NCI-H226 (cell line): ENCODE measurements at regions not wholly inside any gene's neighbourhood (a gene's known extent, or its start where the extent isn't known, plus 50 kb on each side); places are given as distances from the start of the nearest gene placed in this dataset.
"Not testable (repeated sequence)": the region's sequence is repeated elsewhere in the genome, so short reads cannot be mapped to it uniquely, and the experiment has no call there.

Experiments
- DNase-seq: peaks from one replicate; pipeline ENCODE4 v3.0.0-alpha.2; 2015

DNA sequence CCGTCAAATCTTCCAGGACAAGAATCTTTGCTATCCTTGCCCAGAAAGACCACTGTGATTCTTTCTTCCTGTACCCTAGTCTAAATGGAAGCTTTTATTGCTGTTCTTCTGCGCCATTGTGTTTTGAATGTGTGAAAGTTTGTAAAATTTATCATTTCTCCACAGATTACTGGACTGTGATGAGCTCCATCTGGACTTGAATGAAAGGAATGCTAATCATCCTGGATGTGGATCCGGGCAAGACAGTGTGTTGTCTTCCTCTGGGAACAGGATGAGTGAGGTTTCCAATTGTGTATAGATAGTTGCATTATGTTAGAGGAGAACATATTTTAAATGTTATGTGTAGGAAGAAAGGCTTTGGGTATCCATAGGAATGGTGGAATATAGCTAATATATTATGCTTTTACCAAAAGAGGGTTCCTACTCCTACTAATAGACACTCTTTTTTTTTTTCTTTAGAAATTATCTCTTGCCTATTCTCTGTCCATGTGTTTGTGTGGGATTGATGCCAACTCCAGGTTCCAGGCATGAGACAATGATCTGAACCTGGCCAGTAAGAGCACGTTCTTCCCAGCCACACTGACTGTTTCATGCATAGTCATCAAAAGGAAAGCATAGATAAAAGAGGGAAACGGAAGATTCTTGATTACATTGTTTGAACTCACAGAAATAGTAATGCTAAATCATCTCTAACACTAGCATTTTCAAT lies 803.6 kb upstream of the ADGRL3 start:
- DNase-seq = no peak

DNA sequence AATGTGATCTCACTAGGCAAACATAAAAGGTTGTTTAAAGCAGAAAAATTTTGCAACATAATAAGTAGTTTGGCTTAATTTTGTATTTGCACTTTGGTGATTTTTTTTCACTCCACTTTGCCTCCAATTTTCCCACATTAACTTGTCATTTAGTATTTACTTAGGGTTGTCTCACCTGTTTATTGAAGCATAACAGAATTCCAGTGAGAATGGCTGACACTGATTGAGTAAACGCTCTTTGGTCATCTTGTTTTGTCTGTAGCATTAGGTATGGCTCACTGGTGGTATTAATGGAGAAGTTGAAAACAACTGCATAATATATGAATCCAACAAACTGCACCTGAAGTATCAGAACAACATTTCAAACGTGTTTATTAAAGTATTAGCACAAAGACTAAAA lies 799.5 kb upstream of the ADGRL3 start:
- DNase-seq = no peak

DNA sequence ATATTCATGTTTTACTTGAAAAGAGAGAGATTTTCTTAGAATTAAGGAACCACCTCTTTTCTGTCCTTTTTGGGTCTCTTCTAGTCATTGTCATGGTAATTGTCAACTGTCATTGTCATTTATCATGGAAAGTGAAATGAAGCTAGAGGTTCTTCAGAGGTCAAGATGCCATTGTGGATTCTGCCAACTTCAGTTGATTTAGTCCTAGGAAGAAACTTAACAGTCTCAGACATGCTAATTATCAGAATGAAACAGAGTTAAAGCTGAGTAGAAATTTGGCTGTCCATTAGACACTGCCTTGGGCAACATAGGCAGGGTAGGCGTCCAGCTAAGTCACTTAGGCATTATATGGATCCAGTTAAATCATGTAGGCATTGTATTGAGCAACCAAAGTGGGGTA lies 796.1 kb upstream of the ADGRL3 start:
- no peak for DNase-seq

DNA sequence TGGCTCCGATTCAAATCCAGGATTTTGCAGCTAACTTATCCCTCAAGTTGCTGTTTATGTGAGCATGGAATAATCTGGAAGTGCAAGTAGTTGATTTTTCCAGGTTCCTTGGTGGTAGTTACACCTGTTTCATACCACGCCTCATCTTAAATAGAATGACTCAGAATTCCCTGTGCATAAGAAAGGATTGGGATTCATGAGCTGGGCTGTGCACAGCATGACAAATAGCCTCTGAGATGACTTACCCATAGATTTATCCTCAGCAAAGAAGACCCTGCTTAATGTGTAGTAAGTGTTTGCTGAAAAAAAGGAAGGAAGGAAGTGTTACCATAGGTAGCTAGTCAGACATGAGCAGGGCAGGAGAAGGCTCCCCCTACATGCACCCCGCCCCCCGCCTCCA lies 777.7 kb upstream of the ADGRL3 start:
- no peak for DNase-seq

DNA sequence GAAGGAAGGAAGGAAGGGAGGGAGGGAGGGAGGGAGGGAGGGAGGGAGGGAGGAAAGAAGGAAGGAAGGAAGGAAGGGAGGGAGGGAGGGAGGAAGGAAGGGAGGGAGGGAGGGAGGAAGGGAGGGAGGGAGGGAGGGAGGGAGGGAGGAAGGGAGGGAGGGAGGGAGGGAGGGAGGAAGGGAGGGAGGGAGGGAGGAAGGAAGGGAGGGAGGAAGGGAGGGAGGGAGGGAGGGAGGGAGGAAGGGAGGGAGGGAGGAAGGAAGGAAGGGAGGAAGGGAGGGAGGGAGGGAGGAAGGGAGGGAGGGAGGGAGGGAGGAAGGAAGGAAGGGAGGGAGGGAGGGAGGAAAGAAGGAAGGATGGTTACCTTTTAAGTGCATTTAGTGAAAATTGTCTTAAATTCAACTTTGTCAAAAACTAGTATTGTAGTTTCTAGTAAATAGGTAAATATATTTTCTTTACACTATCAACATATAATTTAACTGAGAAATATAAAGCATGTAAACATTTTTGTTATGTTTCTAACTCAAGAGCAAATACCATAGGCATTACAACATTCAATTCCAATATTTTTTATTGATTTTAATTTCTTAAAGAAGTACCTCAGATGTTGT lies 776.4 kb upstream of the ADGRL3 start:
- DNase-seq = not testable (repeated sequence)

DNA sequence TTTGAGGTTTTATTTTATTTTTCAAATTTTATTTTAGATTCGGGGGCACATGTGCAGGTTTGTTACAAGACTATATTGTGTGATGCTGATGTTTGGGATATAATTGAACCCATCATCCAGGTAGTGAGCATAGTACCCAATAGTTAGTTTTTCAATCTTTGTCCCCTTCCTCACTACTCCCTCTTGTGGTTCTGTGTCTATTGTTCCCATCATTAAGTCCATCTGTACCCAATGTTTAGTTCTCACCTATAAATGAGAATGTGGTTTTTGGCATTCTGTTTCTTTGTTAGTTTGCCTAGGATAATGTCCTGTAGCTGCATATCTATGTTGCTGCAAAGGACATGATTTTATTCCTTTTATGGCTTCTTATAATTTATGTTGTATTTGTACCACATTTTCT lies 767.2 kb upstream of the ADGRL3 start:
- DNase-seq = no peak

DNA sequence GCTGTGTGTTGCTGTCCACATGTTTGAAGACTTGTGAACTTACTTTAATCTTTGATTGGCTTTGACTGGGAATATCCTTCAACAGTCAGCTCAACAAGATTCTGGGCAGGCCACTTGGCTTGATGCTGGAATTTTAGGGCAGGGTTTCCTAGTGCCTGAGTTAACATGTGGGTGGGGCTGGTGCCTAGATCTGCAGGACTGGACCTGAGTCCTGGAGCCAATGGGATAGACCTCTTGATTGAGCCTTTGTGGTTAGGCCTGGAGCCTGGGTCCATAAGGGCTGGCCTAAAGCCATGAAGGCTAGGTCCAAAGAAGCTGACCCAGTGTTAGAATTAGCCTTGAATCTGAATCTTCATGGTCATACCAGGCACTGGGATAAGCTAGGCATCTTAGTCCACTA lies 757.1 kb upstream of the ADGRL3 start:
- no peak for DNase-seq

DNA sequence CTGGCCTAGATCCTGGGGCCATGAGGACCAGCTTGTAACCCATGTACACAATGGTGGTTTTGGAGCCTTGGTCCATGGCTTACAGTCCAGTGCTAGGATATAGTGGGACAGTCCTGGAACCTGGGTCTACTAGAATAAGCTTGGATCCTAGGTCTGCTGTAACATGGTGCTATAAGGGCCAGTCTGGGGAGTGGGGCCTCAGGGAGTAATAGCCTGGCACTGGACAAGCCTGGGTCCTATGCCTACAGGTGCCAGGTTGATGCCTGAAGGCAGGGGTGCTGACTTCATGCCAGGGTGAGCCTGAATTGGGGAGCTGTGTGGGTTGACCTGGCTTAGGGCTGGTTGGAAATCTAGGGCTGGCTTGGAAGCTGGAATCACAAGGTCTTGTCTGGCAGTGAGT lies 756.3 kb upstream of the ADGRL3 start:
- no peak for DNase-seq

DNA sequence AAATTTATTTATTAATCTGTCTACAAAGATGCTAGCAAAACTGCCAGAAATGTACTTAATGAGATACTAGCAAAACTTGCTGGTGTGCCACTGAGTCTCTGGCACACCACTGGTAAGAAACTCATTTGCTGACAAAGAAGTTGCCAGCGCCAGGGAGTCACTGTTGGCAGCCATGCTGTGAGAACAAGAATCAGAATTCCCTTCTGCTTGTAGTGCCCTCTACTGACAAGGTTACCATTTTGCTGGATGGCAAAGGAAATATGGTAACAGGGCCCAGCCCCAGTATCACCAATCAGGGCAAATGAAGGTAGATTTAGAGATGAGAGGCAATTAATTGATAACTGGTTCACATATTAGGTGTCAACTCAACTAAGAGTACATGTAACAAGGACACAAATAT lies 750.1 kb upstream of the ADGRL3 start:
- no peak for DNase-seq

DNA sequence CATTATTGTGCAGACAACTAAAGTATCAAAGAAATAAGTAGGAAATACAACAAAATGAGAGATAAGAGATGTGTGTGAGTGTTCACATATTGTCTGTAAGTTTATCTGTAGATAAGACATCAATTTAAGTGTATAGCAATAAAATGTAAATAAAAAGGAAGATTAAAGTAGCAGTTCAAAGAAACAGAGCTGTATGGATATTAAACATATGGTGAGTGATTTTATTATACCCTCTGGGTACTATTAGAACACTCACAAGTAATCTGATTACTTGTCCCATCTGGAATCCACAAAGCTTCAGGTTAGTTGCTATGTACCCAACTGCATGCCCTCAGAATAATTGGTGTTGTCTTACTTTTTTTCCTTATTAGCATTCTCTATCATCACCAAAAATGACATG lies 747.9 kb upstream of the ADGRL3 start:
- DNase-seq = no peak

DNA sequence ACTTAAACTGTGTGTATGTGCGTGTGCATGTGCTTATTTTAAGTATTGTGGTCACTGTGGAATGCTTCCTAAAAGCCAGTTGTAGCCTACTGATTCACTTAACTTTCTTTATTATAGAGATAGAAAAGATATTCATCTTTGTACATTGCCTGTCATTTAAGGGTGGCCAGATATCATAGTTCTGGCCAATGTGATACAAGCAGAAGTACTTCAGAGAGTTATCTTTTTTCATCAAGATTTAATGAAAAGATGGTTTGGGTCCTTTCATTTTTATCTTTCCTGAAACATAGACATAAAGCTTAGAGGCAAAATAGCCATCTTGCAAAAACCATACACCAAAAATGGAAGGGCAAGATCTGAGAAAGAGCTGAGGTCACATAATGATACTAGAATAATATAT lies 744.7 kb upstream of the ADGRL3 start:
- DNase-seq = no peak

DNA sequence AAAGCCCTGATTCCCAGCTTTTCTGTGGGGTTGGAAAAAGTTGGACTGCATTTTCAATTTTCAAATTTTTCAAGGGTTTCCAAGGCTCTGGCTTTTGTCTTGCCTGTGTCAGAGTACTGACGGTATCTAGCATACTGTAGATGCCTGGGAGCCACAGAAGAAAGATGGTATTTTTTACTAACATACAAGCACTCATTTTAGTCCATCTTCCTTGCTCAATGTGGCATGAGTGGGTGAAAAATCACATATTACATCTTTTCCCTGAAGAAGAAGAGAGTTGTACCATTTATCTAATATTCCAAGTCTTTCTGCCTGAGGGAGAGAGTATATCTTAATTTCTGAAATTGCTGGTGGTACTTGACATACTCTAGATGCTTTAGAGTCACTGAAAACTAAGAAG lies 738.6 kb upstream of the ADGRL3 start:
- DNase-seq = no peak

DNA sequence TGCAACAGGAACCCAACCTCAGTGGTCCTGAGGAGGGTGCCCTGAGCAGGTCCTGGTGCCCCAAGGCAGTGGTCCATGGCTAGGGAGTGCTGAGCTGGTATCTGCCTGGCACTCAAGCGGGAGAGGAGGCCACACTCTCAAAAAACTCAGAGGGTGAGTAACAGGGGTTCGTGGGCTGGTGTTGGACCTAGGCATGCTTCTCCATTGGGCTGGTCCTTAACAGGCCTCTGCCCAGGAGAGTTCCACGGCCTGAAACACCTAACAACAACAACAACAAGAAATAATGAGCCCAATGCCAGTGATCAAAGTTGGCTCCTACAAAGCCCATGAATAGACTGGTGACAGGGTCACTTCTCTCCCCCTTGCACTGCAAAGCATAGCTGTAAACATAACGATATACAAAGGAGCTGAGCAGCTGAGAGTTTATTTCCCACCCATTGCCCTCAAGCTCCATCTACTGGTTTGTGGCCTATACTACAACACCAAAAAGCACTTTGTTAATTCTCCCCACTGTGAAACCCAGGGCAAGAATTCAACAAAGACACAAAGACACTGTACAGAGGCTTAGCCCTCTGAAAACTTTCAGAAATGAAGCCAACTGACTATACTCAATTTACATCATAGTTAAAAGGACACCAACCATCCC lies 736.1 kb upstream of the ADGRL3 start:
- no peak for DNase-seq

DNA sequence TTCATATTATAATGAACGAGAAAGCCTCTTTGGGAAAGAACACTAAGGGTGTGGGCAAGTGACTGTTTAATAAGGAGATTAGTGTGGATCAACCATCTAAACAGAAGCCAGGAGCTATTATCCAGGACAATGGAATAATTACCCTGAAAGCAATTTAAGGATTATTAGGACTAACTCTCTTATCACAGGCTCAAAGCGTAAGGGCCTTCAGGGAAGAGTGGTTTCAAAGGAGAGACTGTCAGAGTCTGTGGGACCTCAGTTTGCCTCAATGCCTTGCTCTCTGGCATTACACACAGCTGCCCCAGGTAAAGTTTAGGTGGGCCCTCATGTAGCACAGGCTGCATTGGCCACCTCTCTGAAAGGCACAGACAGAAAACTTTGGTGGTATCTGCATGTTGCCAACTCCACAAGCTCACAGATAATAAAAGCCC lies 717.2 kb upstream of the ADGRL3 start:
- DNase-seq = no peak

DNA sequence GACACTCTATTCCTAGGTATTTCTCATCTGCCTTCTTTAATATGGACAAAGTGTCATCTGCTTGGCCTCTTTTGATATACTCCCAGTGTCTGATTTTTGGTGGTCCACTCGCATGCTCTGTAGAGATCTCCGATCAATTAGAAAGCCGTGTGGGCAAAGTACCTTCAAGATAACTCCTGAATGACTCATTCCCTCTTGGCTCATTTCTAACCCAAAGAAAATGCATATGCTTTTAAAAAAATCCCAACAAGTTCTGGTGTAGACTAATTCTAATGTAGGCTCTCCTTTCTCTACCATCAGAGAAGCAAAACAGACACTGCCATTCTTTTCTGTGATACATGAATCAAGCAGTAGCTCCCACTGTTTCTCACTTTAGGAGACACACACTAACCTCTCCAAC lies 714.9 kb upstream of the ADGRL3 start:
- peak; percentile 16 for DNase-seq

DNA sequence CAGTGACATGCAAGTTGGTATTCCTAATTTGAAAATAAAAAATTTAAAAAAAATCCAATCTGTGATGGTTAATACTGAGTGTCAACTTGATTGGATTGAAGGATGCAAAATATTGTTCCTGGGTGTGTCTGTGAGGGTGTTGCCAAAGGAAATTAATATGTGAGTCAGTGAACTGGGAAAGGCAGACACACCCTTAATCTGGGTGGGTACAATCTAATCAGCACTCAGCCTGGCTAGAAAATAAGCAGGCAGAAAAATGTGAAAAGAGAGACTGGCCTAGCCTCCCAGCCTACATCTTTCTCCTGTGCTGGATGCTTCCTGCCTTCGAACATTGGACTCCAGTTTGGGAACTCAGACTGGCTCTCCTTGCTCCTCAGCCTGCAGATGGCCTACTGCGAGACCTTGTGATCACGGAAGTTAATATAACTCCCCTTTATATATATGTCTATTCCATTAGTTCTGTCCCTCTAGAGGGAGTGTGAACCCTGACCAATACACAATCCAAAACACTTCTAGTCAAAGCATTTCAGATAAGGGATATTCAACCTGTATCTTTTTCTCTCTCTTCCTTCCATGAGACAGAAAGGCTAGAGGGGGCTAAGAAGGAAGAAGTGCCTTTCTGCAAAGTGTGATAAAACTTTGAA lies 712.9 kb upstream of the ADGRL3 start:
- DNase-seq = not testable (repeated sequence)

DNA sequence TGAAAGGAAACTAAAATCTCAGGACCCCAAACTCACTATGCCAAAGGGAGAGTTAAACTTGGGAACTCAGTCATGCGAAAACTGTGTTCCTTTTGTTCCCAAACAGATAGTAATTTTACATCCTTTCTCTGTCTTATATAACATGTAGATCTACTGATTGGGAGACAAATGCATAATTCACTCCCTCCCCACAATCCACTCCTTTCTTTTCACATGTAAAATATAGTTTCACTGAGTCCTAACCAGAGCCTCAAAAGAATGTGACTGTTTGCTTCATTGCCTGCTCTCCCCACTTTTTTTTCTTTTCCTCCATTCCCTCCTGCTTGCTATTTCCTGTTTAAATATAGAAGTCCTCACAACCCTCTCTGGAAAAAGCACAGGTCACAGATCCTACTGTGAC lies 699.3 kb upstream of the ADGRL3 start:
- DNase-seq = no peak

DNA sequence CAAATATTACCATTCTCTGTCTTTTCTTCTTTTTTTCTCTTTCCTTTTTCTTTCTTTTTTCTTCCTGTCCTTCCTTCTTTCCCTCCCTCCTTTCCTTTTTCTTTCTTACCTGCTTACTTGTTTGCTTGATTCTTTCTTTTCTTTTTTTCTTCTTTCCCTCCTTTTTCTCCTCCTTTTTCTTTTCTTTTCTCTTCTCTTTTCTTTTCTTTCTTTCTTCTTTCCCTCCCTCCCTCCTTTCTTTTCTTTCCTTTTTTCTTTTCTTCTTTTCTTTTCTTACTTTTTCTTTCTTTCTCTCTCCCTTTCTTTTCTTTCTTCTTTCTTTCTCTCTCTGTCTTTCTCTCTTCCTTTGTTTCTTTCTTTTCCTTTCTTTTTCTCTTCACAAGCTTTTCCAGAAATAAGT lies 697.4 kb upstream of the ADGRL3 start:
- DNase-seq = no peak

DNA sequence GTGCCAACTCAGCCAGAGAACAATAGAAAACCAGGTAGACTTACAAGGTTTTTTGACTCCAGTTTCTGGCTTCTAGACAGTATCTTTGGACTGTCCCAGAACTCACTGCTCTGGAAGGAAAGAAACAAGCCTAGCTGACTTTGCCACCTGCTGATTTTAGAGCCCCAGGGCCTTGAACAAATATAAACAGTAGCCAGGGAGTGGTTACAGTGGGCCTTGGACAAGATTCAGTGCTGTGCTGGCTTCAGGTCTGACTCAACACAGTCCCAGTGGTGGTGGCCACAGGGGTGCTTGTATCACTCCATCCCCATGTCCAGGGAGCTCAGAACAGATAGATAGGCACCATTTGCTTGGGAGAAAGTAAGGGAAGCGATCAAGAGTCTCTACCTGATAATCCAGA lies 694.1 kb upstream of the ADGRL3 start:
- no peak for DNase-seq

DNA sequence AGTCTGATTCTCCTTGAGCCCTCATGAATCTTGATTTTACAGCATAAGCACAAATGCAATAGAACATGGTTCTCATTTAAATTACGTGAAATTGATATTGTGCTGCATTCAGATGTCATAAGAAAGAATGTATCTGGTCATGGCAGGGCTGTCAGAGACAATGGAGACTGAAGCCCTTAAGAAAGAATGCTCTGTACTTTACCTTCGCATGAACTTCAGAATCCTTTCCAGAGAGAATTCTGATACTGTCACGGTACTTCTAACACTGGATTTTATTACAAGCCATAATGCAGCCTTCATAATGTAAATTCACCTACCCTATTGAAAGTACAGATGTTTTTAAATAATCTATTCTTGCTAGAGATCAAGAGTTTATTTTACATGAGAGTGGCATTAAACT lies 677.9 kb upstream of the ADGRL3 start:
- no peak for DNase-seq

DNA sequence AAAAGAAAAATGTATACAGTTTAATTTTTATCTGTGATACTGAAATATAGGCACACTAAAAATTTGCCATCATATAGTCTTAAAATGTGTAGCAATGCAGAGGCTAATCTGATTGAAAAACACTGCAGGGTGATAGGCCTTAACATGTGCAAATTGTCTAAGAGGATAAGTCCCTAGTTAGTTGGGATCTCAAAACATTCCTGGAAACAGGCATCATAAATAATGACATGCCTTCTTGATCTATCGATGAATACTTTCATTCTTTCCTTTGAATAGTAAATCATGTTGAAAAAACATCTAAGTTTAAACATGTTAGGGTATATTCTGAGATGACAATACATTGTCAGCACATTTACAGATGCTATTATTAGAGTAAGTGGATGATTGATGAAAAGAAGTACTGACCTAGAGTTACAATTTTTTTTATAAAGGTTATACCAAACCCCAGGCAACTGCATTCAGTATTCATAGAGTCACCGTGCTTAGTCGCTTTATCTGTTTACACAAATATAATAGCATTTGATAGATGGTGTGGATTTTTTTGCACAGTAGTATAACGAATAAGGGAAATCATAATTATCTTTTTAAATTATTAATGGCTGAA lies 668.2 kb upstream of the ADGRL3 start:
- no peak for DNase-seq

DNA sequence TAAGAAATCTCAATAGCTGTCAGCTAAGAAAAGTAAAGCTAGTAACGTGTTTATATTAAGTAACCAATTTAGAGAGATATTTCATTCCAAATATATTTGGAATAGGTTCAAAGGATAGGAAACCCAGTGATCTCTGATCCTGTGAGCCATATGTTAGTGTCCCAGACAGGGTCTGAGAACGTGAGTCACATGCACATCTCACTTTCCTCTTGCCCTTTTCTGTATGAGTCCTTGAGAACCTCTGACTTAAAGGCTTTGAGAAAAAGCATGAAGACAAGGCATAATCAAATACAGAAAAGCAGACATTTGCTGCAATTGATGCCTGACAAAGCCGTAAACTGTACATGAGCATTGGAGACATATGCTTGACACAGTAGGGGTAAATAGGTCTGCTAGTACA lies 655.1 kb upstream of the ADGRL3 start:
- DNase-seq = no peak

DNA sequence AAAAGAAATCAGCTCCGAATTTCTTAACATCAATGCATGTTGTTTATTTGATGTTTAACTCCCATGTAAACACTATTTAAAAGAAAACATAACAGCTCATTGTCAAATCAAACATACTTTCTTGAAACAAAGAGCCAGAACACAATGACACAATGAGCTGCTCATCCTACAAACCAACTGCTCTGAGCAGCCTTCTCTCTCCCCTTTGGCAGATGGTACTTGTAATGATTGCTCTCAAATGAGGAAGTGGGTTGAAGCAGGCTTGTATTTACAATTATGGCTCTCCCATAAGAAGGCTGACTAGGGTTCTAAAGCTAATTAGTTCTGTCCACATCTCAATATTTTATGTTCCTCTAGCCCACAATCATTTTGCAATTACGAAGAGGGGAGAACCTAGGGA lies 637.8 kb upstream of the ADGRL3 start:
- no peak for DNase-seq

DNA sequence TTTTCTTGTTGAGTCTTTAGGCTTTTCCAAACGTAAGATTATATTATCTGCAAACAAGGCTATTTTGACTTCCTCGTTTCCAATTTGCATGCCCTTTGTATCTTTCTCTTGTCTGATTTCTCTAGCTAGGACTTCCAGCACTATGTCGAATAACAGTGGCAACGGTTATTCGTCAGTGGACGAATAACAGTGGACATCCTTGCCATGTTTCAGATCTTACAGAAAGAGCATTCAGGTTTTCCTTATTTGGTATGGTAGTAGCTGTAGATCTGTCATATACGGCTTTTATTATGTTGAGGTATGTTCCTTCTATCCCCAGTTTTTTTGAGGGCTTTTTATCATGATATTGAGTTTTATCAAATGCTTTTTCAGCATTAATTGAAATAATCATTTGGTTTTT lies 634.6 kb upstream of the ADGRL3 start:
- no peak for DNase-seq
